ENCODE measurements at regions not wholly inside any gene's neighbourhood (a gene's known extent, or its start where the extent isn't known, plus 50 kb on each side); places are given as distances from the start of the nearest gene placed in this dataset.

GRCh38 chr4:79723507-79723906 lies 315.5 kb upstream of the GK2 start:
- peaks cover 8% of the 10 kb centered on the region for H3K4me1 Mint-ChIP-seq
- H3K4me3 Mint-ChIP-seq, result peak overlapping the region; percentile 48
- DNase-seq (ENCODE audit: low spot score) (peak; percentile 31), ATAC-seq (peak; percentile 88)
- H3K27me3 Mint-ChIP-seq (ENCODE audit: low read depth), result no peaks in the 10 kb centered on the region
- H3K27ac Mint-ChIP-seq, result peak overlapping the region; percentile 39; the same call in 1 of the 2 replicates
- peaks cover 19% of the 10 kb centered on the region for H3K9me3 Mint-ChIP-seq
- no peak for TF ChIP-seq TCF7 (CRISPR knock-in tag; IDR thresholded peaks at IDR 0.05; ENCODE audit: low read depth)
- no peak for TF ChIP-seq JAZF1 (CRISPR knock-in tag; IDR thresholded peaks at IDR 0.05)
- peaks cover 18% of the 10 kb centered on the region for H3K36me3 Mint-ChIP-seq
- ChIA-PET CTCF (interaction anchor here (0.8 kb wide), 1 partner anchor 9 kb away, joined by 3 read pairs; no protein-coding TSS in a partner anchor), POLR2A (interaction anchor here (0.6 kb wide), 1 partner anchor 185 kb away, joined by 4 read pairs; no protein-coding TSS in a partner anchor)

- no peak for DNase-seq (ENCODE audit: low spot score)
- no peak overlapping the region for H3K4me3 Mint-ChIP-seq
- TF ChIP-seq ZNF532 (CRISPR knock-in tag; IDR thresholded peaks at IDR 0.05; ENCODE audit: borderline replicate concordance) (no peak), MAX (CRISPR knock-in tag; IDR thresholded peaks at IDR 0.05) (no peak), CREB1 (CRISPR knock-in tag; IDR thresholded peaks at IDR 0.05) (no peak), ZNF281 (CRISPR knock-in tag; IDR thresholded peaks at IDR 0.05) (no peak), GRHL2 (CRISPR knock-in tag; IDR thresholded peaks at IDR 0.05; ENCODE audit: insufficient replicate concordance, severe bottlenecking) (no peak), ZNF219 (CRISPR knock-in tag; IDR thresholded peaks at IDR 0.05; ENCODE audit: borderline replicate concordance) (no peak), USF1 (CRISPR knock-in tag; IDR thresholded peaks at IDR 0.05) (no peak), ZNF671 (CRISPR knock-in tag; IDR thresholded peaks at IDR 0.05) (no peak), ZBTB43 (CRISPR knock-in tag; IDR thresholded peaks at IDR 0.05) (no peak), ZNF423 (CRISPR knock-in tag; IDR thresholded peaks at IDR 0.05) (no peak), ATF3 (CRISPR knock-in tag; conservative IDR thresholded peaks at IDR 0.05) (no peak), ZNF416 (CRISPR knock-in tag; IDR thresholded peaks at IDR 0.05) (no peak), E2F1 (CRISPR knock-in tag; IDR thresholded peaks at IDR 0.05) (no peak), HMGA2 (CRISPR knock-in tag; IDR thresholded peaks at IDR 0.05) (no peak)
- ChIA-PET POLR2A (no interaction called here), CTCF (no interaction called here)
- H3K4me1 Mint-ChIP-seq, result peaks cover 5% of the 10 kb centered on the region
- peaks cover 7% of the 10 kb centered on the region for H3K36me3 Mint-ChIP-seq
- H3K9me3 Mint-ChIP-seq, result peaks cover 16% of the 10 kb centered on the region
- no peak for ATAC-seq
- H3K27me3 Mint-ChIP-seq (ENCODE audit: low read depth), result no peaks in the 10 kb centered on the region
- no peak overlapping the region for H3K27ac Mint-ChIP-seq
These were observed 292.3 kb upstream of the GK2 start for GRCh38 chr4:79700356-79700755.
